Activated CD8-positive, alpha-beta T cell treated with anti-CD3 and anti-CD28 coated beads for 36 hours (primary cell): ENCODE measurements at regions not wholly inside any gene's neighbourhood (a gene's known extent, or its start where the extent isn't known, plus 50 kb on each side); places are given as distances from the start of the nearest gene placed in this dataset.

Experiments used
- ATAC-seq: fragments of 200-7000 bp; cut with Tn5 transposase; one replicate; pipeline ENCODE4 v1.10.0; 2021; ENCODE audit warnings: mild to moderate bottlenecking, moderate library complexity
- CTCF ChIA-PET: fragments of 350-600 bp; sonication (Branson Sonifier 250); formaldehyde crosslinking; loops from one replicate; lab custom pipeline; 2021; ENCODE audit warnings: antibody characterized with exemption; lab: Charles Lee
- POLR2A ChIA-PET: fragments of 350-600 bp; sonication (Branson Sonifier 250); formaldehyde crosslinking; loops from one replicate; lab custom pipeline; 2021; ENCODE audit warnings: antibody characterized with exemption; lab: Charles Lee
- DNase-seq: peaks from one replicate; pipeline ENCODE4 v3.0.0-alpha.2; 2020
- H3K27ac Mint-ChIP-seq: one replicate; pipeline ENCODE4 v1.8.0; 2021; ENCODE audit warnings: mild to moderate bottlenecking, mixed read lengths
- H3K27me3 Mint-ChIP-seq: one replicate; pipeline ENCODE4 v1.8.0; 2021; ENCODE audit warnings: mixed read lengths
- H3K36me3 Mint-ChIP-seq: one replicate; pipeline ENCODE4 v1.8.0; 2021; ENCODE audit warnings: low read depth, mixed read lengths
- H3K4me1 Mint-ChIP-seq: one replicate; pipeline ENCODE4 v1.8.0; 2021; ENCODE audit warnings: low read depth, mixed read lengths
- H3K4me3 Mint-ChIP-seq: one replicate; pipeline ENCODE4 v1.8.0; 2021; ENCODE audit warnings: mild to moderate bottlenecking, moderate library complexity, mixed read lengths
- H3K9me3 Mint-ChIP-seq: one replicate; pipeline ENCODE4 v1.8.0; 2021; ENCODE audit warnings: mixed read lengths
- CTCF ChIP-seq: fragments of 200-600 bp; IDR thresholded peaks from one replicate; pipeline ENCODE4 v1.8.0; 2022; ENCODE audit warnings: antibody characterized with exemption, mild to moderate bottlenecking
- intact Hi-C: fragments of 100-400 bp; cut with micrococcal nuclease; formaldehyde crosslinking; loops from one replicate; pipeline ENCODE4 v1.10.0; 2022

GRCh38 chr3:72520690-72521308 lies 327.4 kb downstream of the SHQ1 start:
- intact Hi-C loops = no loop called here
- peak; percentile 98 for ATAC-seq

GRCh38 chr3:72519946-72520604 lies 328.2 kb downstream of the SHQ1 start:
- no peaks in the 10 kb centered on the region for H3K9me3 Mint-ChIP-seq
- peak overlapping the region; percentile 88 for H3K27ac Mint-ChIP-seq
- intact Hi-C loops = no loop called here
- no peaks in the 10 kb centered on the region for H3K36me3 Mint-ChIP-seq
- no peak overlapping the region for H3K4me3 Mint-ChIP-seq
- CTCF ChIA-PET = interaction anchor here (0.6 to 1.2 kb wide), 2 partner anchors 9 to 37 kb away, joined by 3 read pairs; no protein-coding TSS in a partner anchor
- ATAC-seq (no peak), DNase-seq (no peak)
- POLR2A ChIA-PET = interaction anchor here (1.0 to 1.4 kb wide), 2 partner anchors 21 to 32 kb away, joined by 3 to 4 read pairs; no protein-coding TSS in a partner anchor
- no peak for TF ChIP-seq CTCF
- peaks cover 36% of the 10 kb centered on the region for H3K4me1 Mint-ChIP-seq
- H3K27me3 Mint-ChIP-seq = no peaks in the 10 kb centered on the region

More at GRCh38 chr3:72520690-72521308, 327.4 kb downstream of the SHQ1 start:
- ChIA-PET CTCF (interaction anchor here (0.6 to 1.2 kb wide), 2 partner anchors 8 to 38 kb away, joined by 3 read pairs; no protein-coding TSS in a partner anchor), POLR2A (interaction anchor here (1.0 to 1.4 kb wide), 3 partner anchors 22 to 124 kb away, joined by 3 to 4 read pairs (median 3); no protein-coding TSS in a partner anchor)
- H3K4me3 Mint-ChIP-seq = no peak overlapping the region
- peaks cover 2% of the 10 kb centered on the region for H3K27me3 Mint-ChIP-seq
- no peaks in the 10 kb centered on the region for H3K9me3 Mint-ChIP-seq
- DNase-seq = peak; percentile 83
- H3K27ac Mint-ChIP-seq = peak overlapping the region; percentile 88
- no peaks in the 10 kb centered on the region for H3K36me3 Mint-ChIP-seq
- H3K4me1 Mint-ChIP-seq = peaks cover 36% of the 10 kb centered on the region
- TF ChIP-seq CTCF = no peak

- TF ChIP-seq CTCF = no peak
- ATAC-seq = no peak
Measured at GRCh38 chr3:72517921-72518424, 330.3 kb downstream of the SHQ1 start.

GRCh38 chr3:72517336-72517735 lies 330.9 kb downstream of the SHQ1 start:
- Mint-ChIP-seq H3K4me1 (peaks cover 25% of the 10 kb centered on the region), H3K27ac (no peak overlapping the region), H3K9me3 (no peaks in the 10 kb centered on the region), H3K36me3 (no peaks in the 10 kb centered on the region), H3K4me3 (no peak overlapping the region), H3K27me3 (no peaks in the 10 kb centered on the region)
- ATAC-seq (no peak), DNase-seq (no peak)
- ChIA-PET POLR2A (no interaction called here), CTCF (interaction anchor here (1.1 kb wide), 1 partner anchor 379 kb away, joined by 3 read pairs; no protein-coding TSS in a partner anchor)
- TF ChIP-seq CTCF = no peak
- intact Hi-C loops = no loop called here

More at GRCh38 chr3:72517921-72518424, 330.3 kb downstream of the SHQ1 start:
- CTCF ChIA-PET = no interaction called here
- POLR2A ChIA-PET = no interaction called here
- Mint-ChIP-seq H3K9me3 (no peaks in the 10 kb centered on the region), H3K36me3 (no peaks in the 10 kb centered on the region), H3K27ac (no peak overlapping the region), H3K27me3 (no peaks in the 10 kb centered on the region), H3K4me1 (peaks cover 26% of the 10 kb centered on the region), H3K4me3 (no peak overlapping the region)
- DNase-seq = no peak
- intact Hi-C loops = no loop called here
